ENCODE measurements at regions not wholly inside any gene's neighbourhood (a gene's known extent, or its start where the extent isn't known, plus 50 kb on each side); places are given as distances from the start of the nearest gene placed in this dataset.

- no peak for DNase-seq
Observed at GRCh38 chr12:40622246-40622838, 69.9 kb upstream of the CNTN1 start.

- no peak for DNase-seq
Observed at GRCh38 chr12:40632171-40632570, 60.1 kb upstream of the CNTN1 start.

- no peak for DNase-seq
Observed at GRCh38 chr12:40632933-40633332, 59.3 kb upstream of the CNTN1 start.

DNA sequence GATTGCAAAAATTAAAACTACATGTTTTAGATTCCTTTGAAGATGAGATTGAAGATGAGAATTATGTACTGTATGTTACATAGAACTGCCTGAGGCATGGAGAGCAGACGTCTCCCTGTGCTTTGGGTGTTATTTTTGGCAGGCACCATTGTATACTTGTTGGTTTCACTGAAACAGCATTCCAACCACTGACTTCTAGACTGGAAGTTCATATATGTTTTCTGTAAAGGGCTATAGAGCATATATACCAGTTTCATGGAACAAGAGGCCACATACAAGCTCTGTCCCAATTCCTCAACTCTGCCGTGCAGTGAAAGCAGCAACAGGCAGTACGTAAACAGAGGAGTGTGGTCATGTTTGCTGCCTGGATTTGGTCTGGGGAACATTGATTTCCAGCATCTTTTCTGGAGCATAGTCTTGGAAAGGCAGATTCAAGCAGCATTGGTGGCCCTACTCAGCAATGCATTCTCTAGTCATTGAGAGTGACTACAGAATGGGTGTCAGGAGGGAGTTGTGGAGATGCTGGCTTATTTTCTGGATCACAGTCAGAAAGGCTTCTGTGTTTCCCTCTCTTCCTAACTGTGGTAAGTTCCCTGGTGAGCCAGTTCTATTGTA lies 57.6 kb upstream of the CNTN1 start:
- no peak for DNase-seq

- DNase-seq: no peak
Observed at GRCh38 chr12:40635141-40635731, 57.0 kb upstream of the CNTN1 start.
